Trophoblast cell (in vitro differentiated cells and primary cell): ENCODE measurements at regions not wholly inside any gene's neighbourhood (a gene's known extent, or its start where the extent isn't known, plus 50 kb on each side); places are given as distances from the start of the nearest gene placed in this dataset.

Experiments used
- DNase-seq, 2 donors: peaks; one replicate each; pipeline ENCODE4 v3.0.0-alpha.2; 2016
- H2AFZ ChIP-seq: 2 replicates; pipeline ENCODE4 v1.6.1; 2013; ENCODE audit warnings: low read length, moderate library complexity, mild to moderate bottlenecking; ENCODE audit not compliant: insufficient read depth, poor library complexity
- H2AK5ac ChIP-seq: 2 replicates; pipeline ENCODE4 v1.6.1; 2013; ENCODE audit warnings: mild to moderate bottlenecking, low read length
- H2BK120ac ChIP-seq: 2 replicates; pipeline ENCODE4 v1.6.1; 2013; ENCODE audit warnings: low read length, mild to moderate bottlenecking, moderate library complexity; ENCODE audit not compliant: insufficient read depth, poor library complexity
- H2BK12ac ChIP-seq: 2 replicates; pipeline ENCODE4 v1.6.1; 2013; ENCODE audit warnings: mild to moderate bottlenecking, low read length, moderate library complexity
- H2BK5ac ChIP-seq: 2 replicates; pipeline ENCODE4 v1.6.1; 2013; ENCODE audit warnings: low read length, low read depth, moderate library complexity, mild to moderate bottlenecking; ENCODE audit not compliant: poor library complexity
- H3K14ac ChIP-seq: 2 replicates; pipeline ENCODE4 v1.6.1; 2013; ENCODE audit warnings: mild to moderate bottlenecking, low read length
- H3K18ac ChIP-seq: 2 replicates; pipeline ENCODE4 v1.6.1; 2013; ENCODE audit warnings: mild to moderate bottlenecking, low read length
- H3K23ac ChIP-seq: 2 replicates; pipeline ENCODE4 v1.6.1; 2013; ENCODE audit warnings: low read length
- H3K27ac ChIP-seq: 2 replicates; pipeline ENCODE4 v1.5.1; 2013; ENCODE audit warnings: low read depth, mild to moderate bottlenecking, inconsistent platforms, low read length, moderate library complexity
- H3K27me3 ChIP-seq: 2 replicates; pipeline ENCODE4 v1.6.1; 2013; ENCODE audit warnings: inconsistent platforms, mild to moderate bottlenecking, low read length, moderate library complexity; ENCODE audit not compliant: insufficient read depth
- H3K36me3 ChIP-seq, 2 experiments: 1 replicate in 1 of 2; 2 replicates in 1 of 2; pipeline ENCODE4 v1.6.1; 2013; ENCODE audit warnings: low read length in 2 of 2, mild to moderate bottlenecking in 2 of 2, moderate library complexity in 1 of 2; ENCODE audit not compliant: insufficient read depth in 2 of 2, control insufficient read depth in 1 of 2
- H3K4ac ChIP-seq: 2 replicates; pipeline ENCODE4 v1.6.1; 2013; ENCODE audit warnings: low read depth, mild to moderate bottlenecking, low read length, moderate library complexity
- H3K4me1 ChIP-seq, 2 experiments: 1 replicate in 1 of 2; 2 replicates in 1 of 2; pipeline ENCODE4 v1.6.1; 2013; ENCODE audit warnings: low read length in 2 of 2, mild to moderate bottlenecking in 2 of 2, moderate library complexity in 1 of 2; ENCODE audit not compliant: insufficient read depth in 2 of 2, control insufficient read depth in 1 of 2
- H3K4me2 ChIP-seq: 2 replicates; pipeline ENCODE4 v1.6.1; 2013; ENCODE audit warnings: inconsistent platforms, mild to moderate bottlenecking, low read length, moderate library complexity
- H3K4me3 ChIP-seq: 2 replicates; pipeline ENCODE4 v1.5.1; 2013; ENCODE audit warnings: mild to moderate bottlenecking, low read depth, low read length, inconsistent platforms
- H3K79me1 ChIP-seq: one replicate; pipeline ENCODE4 v1.6.1; 2013; ENCODE audit warnings: low read length
- H3K79me2 ChIP-seq: 2 replicates; pipeline ENCODE4 v1.6.1; 2013; ENCODE audit warnings: low read length, mild to moderate bottlenecking; ENCODE audit not compliant: control insufficient read depth, insufficient read depth, poor library complexity
- H3K9ac ChIP-seq: 2 replicates; pipeline ENCODE4 v1.6.1; 2013; ENCODE audit warnings: mild to moderate bottlenecking, low read length
- H3K9me3 ChIP-seq: 2 replicates; pipeline ENCODE4 v1.6.1; 2013; ENCODE audit warnings: low read depth, mild to moderate bottlenecking, control low read depth, inconsistent platforms, low read length; ENCODE audit not compliant: insufficient read depth
- H4K12ac ChIP-seq: 2 replicates; pipeline ENCODE4 v1.6.1; 2013; ENCODE audit warnings: low read depth, mild to moderate bottlenecking, low read length, moderate library complexity
- H4K8ac ChIP-seq: 2 replicates; pipeline ENCODE4 v1.6.1; 2013; ENCODE audit warnings: low read depth, mild to moderate bottlenecking, low read length, moderate library complexity
- H4K91ac ChIP-seq: one replicate; pipeline ENCODE4 v1.6.1; 2013; ENCODE audit warnings: low read depth, mild to moderate bottlenecking, low read length, moderate library complexity
- WGBS: extraction: QIAGEN DNeasy Blood & Tissue Kit; methylation state at CpG from one replicate; pipeline ENCODE4 v1.1.7; 2013; ENCODE audit warnings: missing lambda C conversion rate; ENCODE audit not compliant: insufficient read length, insufficient coverage; ENCODE audit errors: extremely low coverage; 5-methylcytosine and 5-hydroxymethylcytosine counted together

- no peak overlapping the region for H3K4ac ChIP-seq
- WGBS, result no CpG with 5 or more reads among the region's 7 CpGs
- H2BK120ac ChIP-seq, result no peak overlapping the region
- H3K9ac ChIP-seq, result no peak overlapping the region
- H3K4me3 ChIP-seq, result no peak overlapping the region
- H3K23ac ChIP-seq, result no peak overlapping the region
- no peaks in the 10 kb centered on the region for H3K36me3 ChIP-seq
- no peak overlapping the region for H2AFZ ChIP-seq
- H3K27ac ChIP-seq, result no peak overlapping the region
- no peak overlapping the region for H4K12ac ChIP-seq
- no peak overlapping the region for H3K4me2 ChIP-seq
- no peak overlapping the region for H3K14ac ChIP-seq
- H3K4me1 ChIP-seq, result no peaks in the 10 kb centered on the region
- no peak overlapping the region for H2BK5ac ChIP-seq
- no peak overlapping the region for H2BK12ac ChIP-seq
- no peak overlapping the region for H3K18ac ChIP-seq
- peaks cover 13% of the 10 kb centered on the region for H3K9me3 ChIP-seq
- H3K79me1 ChIP-seq, result no peaks in the 10 kb centered on the region
- no peak overlapping the region for H2AK5ac ChIP-seq
- no peak overlapping the region for H4K91ac ChIP-seq
- H3K79me2 ChIP-seq, result no peaks in the 10 kb centered on the region
- H4K8ac ChIP-seq, result no peak overlapping the region
- DNase-seq, result no peak
- no peaks in the 10 kb centered on the region for H3K27me3 ChIP-seq
Measured at GRCh38 chr5:2282893-2283292, 400.2 kb upstream of the IRX4 start.

GRCh38 chr5:2282034-2282690 is 399.4 kb upstream of the IRX4 start:
- Histone ChIP-seq H3K36me3 (no peaks in the 10 kb centered on the region), H3K4me3 (no peak overlapping the region), H4K91ac (no peak overlapping the region), H2AK5ac (no peak overlapping the region), H2BK120ac (no peak overlapping the region), H4K12ac (no peak overlapping the region), H3K18ac (no peak overlapping the region), H4K8ac (no peak overlapping the region), H3K27me3 (no peaks in the 10 kb centered on the region), H3K4ac (no peak overlapping the region), H2BK5ac (no peak overlapping the region), H2AFZ (no peak overlapping the region), H3K79me2 (no peaks in the 10 kb centered on the region), H3K9me3 (peaks cover 15% of the 10 kb centered on the region), H3K23ac (no peak overlapping the region), H3K4me1 (no peaks in the 10 kb centered on the region), H3K4me2 (no peak overlapping the region), H3K14ac (no peak overlapping the region), H3K9ac (no peak overlapping the region), H3K79me1 (no peaks in the 10 kb centered on the region), H2BK12ac (no peak overlapping the region), H3K27ac (no peak overlapping the region)
- DNase-seq, result no peak
- no CpG with 5 or more reads among the region's 11 CpGs for WGBS

GRCh38 chr5:2281446-2281845 is 398.7 kb upstream of the IRX4 start:
- Histone ChIP-seq H3K27me3 (no peaks in the 10 kb centered on the region), H3K4me3 (no peak overlapping the region), H3K4me1 (no peaks in the 10 kb centered on the region), H3K9me3 (peaks cover 15% of the 10 kb centered on the region), H2BK120ac (no peak overlapping the region), H2BK12ac (no peak overlapping the region), H4K91ac (no peak overlapping the region), H3K79me2 (no peaks in the 10 kb centered on the region), H3K4ac (no peak overlapping the region), H3K23ac (no peak overlapping the region), H3K18ac (no peak overlapping the region), H3K9ac (no peak overlapping the region), H2BK5ac (no peak overlapping the region), H2AFZ (no peak overlapping the region), H3K4me2 (no peak overlapping the region), H4K8ac (no peak overlapping the region), H3K27ac (no peak overlapping the region), H2AK5ac (no peak overlapping the region), H3K14ac (no peak overlapping the region), H3K36me3 (no peaks in the 10 kb centered on the region), H3K79me1 (no peaks in the 10 kb centered on the region), H4K12ac (no peak overlapping the region)
- WGBS, result no CpG with 5 or more reads among the region's 3 CpGs
- DNase-seq, result no peak

DNA sequence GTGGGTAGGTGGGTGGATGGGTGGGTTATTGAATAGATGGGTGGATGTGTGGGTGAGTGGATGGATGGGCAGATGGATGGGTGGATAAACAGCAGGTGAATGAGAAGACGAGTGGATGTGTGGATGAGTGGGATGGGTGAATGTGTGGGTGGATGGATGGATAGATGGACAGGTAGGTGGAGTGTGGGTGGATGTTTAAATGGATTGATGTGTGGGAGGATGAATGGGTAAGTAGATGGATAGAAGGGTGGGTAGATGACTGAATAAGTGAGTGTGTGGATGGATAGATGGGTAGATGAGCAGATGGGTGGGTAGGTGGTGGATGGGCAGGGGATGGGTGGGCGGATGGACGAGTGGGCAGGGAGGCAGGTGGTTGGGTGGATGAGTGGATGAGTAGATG is 397.6 kb upstream of the IRX4 start:
- Histone ChIP-seq H3K79me1 (no peaks in the 10 kb centered on the region), H4K12ac (no peak overlapping the region), H3K36me3 (no peaks in the 10 kb centered on the region)

More for the DNA sequence above, 397.6 kb upstream of the IRX4 start:
- no peak overlapping the region for H2BK5ac ChIP-seq
- no peak overlapping the region for H4K91ac ChIP-seq
- H2AFZ ChIP-seq, result no peak overlapping the region
- no peak for DNase-seq
- H3K4me2 ChIP-seq, result no peak overlapping the region
- H3K4ac ChIP-seq, result no peak overlapping the region
- H3K18ac ChIP-seq, result no peak overlapping the region
- H3K23ac ChIP-seq, result no peak overlapping the region
- H3K9me3 ChIP-seq, result peaks cover 14% of the 10 kb centered on the region
- H3K27me3 ChIP-seq, result no peaks in the 10 kb centered on the region
- no peak overlapping the region for H2BK120ac ChIP-seq
- no peak overlapping the region for H4K8ac ChIP-seq
- no peak overlapping the region for H3K9ac ChIP-seq
- H3K27ac ChIP-seq, result no peak overlapping the region
- H3K4me1 ChIP-seq, result no peaks in the 10 kb centered on the region
- H3K14ac ChIP-seq, result no peak overlapping the region
- no peaks in the 10 kb centered on the region for H3K79me2 ChIP-seq
- WGBS, result 100% methylated on average over 1 of the region's 3 CpGs
- no peak overlapping the region for H2AK5ac ChIP-seq
- H2BK12ac ChIP-seq, result no peak overlapping the region
- peak overlapping the region; percentile 63 for H3K4me3 ChIP-seq
